ENCODE measurements at regions not wholly inside any gene's neighbourhood (a gene's known extent, or its start where the extent isn't known, plus 50 kb on each side); places are given as distances from the start of the nearest gene placed in this dataset.
"Not testable (repeated sequence)": the region's sequence is repeated elsewhere in the genome, so short reads cannot be mapped to it uniquely, and the experiment has no call there.

DNA sequence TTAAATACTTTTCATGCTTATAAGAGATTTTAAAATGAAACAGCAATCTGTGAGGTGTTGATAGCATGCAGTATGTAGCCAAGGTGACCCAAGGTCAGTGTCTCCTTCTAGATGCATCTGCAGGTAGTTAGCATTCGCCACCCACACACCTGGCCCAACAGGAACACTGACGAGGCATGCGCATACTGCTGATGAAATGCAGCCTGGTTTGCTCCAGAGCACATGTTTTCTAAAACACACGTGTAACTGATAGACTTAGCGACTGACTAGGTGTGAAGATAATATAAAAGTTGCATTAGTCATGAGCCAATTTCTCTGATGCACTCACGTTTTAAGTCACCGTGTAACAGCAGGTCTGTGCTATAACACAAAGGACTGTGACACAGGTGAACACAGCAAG lies 77.1 kb upstream of the RPS6KA2 start:
- TF ChIP-seq, protein P1, sequence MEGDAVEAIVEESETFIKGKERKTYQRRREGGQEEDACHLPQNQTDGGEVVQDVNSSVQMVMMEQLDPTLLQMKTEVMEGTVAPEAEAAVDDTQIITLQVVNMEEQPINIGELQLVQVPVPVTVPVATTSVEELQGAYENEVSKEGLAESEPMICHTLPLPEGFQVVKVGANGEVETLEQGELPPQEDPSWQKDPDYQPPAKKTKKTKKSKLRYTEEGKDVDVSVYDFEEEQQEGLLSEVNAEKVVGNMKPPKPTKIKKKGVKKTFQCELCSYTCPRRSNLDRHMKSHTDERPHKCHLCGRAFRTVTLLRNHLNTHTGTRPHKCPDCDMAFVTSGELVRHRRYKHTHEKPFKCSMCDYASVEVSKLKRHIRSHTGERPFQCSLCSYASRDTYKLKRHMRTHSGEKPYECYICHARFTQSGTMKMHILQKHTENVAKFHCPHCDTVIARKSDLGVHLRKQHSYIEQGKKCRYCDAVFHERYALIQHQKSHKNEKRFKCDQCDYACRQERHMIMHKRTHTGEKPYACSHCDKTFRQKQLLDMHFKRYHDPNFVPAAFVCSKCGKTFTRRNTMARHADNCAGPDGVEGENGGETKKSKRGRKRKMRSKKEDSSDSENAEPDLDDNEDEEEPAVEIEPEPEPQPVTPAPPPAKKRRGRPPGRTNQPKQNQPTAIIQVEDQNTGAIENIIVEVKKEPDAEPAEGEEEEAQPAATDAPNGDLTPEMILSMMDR (IDR thresholded peaks at IDR 0.05; ENCODE audit: low read depth, low read length, missing control alignments): no peak
- no peak for DNase-seq (ENCODE audit: low read depth)
- no peak overlapping the region for H3K4me3 ChIP-seq (ENCODE audit: low read depth, low read length)

DNA sequence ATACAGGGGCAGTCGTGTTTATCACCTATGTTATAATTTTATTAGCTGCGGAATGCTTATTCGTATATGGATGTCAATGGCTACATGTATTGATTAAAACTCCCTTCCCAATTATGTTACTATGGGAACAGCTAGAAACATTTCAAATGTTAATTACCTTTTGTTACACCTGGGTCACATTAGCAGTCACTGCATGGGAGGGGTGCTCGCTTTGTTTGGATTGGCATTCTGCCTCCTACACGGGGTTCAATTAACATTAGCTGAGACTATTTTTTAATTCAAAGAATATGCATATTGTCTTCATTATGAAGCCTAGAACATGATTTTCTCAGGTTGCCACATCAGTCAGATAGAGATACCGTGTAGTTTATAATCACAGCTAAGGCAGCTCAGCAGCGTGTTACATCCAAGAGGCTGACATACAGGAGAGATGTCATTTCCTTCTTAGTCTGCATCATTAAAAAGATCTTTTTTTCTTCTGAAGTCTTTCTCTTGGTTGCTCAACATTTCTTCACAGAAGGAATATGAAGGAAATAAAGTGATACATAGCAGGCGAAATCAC lies 76.2 kb upstream of the RPS6KA2 start:
- DNase-seq (ENCODE audit: low read depth): no peak
- H3K4me3 ChIP-seq (ENCODE audit: low read depth, low read length): no peak overlapping the region
- TF ChIP-seq, protein P1 (IDR thresholded peaks at IDR 0.05; ENCODE audit: low read depth, low read length, missing control alignments): no peak

DNA sequence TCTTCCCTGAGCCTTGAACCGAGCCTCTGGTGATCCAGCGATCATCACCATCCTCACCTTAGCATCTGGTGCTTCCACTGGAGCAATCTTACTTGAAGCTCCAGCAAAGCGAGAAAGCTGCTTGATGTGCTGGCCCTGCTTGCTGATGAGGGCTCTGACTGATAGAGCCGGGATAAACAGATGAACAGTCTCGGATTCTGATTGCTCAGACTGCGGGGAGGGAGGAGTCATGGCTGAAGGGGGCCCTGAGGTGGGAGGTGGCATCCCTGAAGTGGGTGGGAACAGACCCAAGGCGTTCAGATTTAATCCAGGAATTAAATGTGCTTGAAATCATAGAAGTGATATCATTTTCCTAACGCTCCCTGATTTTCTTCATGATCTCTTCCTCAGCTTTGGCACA lies 74.4 kb upstream of the RPS6KA2 start:
- not testable (repeated sequence) for DNase-seq (ENCODE audit: low read depth); H3K4me3 ChIP-seq (ENCODE audit: low read depth, low read length)

DNA sequence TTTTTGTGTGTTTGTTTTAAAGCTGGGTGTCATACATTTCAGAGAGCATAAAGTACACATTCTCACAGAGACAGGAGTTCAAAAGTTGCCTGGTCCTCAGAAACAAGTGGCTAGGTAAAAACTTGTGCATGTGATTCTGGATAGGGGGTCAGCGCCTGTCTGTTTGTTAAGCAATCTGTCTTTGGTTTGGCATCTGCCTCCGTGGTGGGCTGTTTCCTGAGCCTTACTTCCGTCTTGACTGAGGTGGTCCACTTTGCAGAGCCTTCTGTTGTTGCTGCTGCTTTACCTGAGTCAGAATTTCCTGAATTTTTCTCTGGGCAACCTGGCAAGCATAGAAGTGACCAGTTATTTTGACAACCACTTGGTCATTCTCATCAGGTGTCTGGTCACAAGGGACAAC lies 73.8 kb upstream of the RPS6KA2 start:
- not testable (repeated sequence) for H3K4me3 ChIP-seq (ENCODE audit: low read depth, low read length); DNase-seq (ENCODE audit: low read depth)

DNA sequence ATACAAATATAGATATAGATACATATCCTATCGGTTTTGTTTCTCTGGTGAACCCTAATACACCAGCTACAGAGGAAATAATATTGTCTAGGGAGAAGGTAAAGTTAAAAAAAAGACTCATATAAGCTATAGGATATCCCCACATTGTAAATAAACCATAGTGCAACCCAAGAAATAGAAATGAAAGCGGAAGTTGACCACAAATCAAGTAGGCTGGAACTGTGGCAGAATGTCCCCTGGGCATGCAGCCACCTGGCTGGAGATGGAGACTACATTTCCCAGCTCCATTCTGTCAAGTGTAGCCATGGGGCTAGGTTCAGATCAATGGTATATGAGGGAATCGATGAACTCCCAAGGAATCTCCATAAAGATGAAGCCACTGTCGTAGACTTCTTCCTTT lies 70.1 kb upstream of the RPS6KA2 start:
- TF ChIP-seq, protein P1 (IDR thresholded peaks at IDR 0.05; ENCODE audit: low read depth, low read length, missing control alignments): no peak
- no peak for DNase-seq (ENCODE audit: low read depth)

DNA sequence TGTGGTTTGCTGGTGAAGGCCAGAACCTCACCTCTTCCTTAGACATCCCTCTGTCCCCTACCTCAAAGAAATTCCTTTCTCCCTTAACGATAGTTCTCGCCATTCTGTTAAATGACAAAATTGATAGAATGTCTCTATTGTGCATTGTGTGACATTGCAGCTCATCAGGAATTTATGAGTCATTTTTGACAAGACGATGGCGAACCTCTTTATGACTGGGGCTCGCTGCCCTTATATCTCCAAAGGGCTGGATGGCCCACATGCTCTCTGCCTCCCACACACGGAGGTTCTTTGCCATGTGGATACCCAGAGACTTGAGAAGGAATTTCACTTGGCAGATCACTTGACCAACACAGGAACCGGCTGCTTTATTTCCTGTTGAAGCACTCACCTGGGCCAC lies 66.8 kb upstream of the RPS6KA2 start:
- no peak for DNase-seq (ENCODE audit: low read depth)
- TF ChIP-seq, protein P1 (IDR thresholded peaks at IDR 0.05; ENCODE audit: low read depth, low read length, missing control alignments): no peak
- no peak overlapping the region for H3K4me3 ChIP-seq (ENCODE audit: low read depth, low read length)

More for the DNA sequence above, 70.1 kb upstream of the RPS6KA2 start:
- no peak overlapping the region for H3K4me3 ChIP-seq (ENCODE audit: low read depth, low read length)

DNA sequence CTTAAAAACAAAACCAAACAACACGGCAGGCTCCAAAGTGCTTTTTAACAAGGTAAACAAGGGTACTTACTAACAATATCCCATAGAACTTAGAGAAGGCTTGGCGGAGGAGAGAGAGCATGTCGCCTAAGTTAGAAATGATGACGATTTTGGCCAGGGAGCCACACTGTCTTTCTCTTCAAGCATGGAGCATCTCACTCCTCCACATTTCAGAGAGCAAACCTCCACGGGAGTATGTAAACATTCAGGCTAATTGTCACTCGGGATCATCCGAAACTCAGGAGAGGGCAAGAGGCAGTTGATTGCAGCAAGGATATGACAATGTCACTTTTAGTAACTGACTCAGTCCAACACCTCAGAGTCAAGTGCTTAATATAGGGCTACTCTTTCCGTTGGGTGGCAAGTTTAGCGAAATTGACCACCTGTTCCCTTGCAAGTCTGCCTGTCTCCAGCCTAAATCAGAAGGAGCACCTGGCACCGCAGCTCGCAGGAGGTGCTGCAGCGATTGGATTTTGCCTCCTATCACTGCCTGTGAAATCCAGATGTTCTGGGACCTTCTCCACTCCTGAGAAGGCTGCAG lies 65.8 kb upstream of the RPS6KA2 start:
- no peak for DNase-seq (ENCODE audit: low read depth)
- H3K4me3 ChIP-seq (ENCODE audit: low read depth, low read length): no peak overlapping the region
- TF ChIP-seq, protein P1 (IDR thresholded peaks at IDR 0.05; ENCODE audit: low read depth, low read length, missing control alignments): no peak

DNA sequence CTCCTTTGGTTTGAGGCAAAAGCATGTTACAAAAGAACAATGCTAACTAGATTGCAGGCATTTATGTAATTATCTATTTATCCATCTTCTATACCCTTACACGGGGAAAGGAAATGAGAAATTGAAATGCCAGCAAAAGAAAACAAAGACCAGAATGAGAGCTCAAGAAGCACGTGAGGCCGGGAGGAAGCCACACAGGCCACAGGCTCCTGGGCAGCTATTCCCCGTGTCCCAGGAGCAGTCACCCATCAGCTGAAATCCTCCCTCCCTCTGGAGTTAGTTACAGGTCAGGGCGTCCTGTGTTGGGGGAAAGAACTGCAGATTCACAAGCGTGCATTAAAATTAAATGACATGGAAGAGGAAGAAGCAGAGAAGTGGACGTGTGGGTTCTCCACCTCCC lies 64.7 kb upstream of the RPS6KA2 start:
- TF ChIP-seq, protein P1 (IDR thresholded peaks at IDR 0.05; ENCODE audit: low read depth, low read length, missing control alignments): no peak
- no peak for DNase-seq (ENCODE audit: low read depth)
- no peak overlapping the region for H3K4me3 ChIP-seq (ENCODE audit: low read depth, low read length)
